CD14-positive monocyte (primary cell): ENCODE measurements at regions not wholly inside any gene's neighbourhood (a gene's known extent, or its start where the extent isn't known, plus 50 kb on each side); places are given as distances from the start of the nearest gene placed in this dataset.

ENCODE experiments used
- DNase-seq, 3 donors: peaks; one replicate each; pipeline ENCODE4 v3.0.0-alpha.2; 2011 to 2022
- H2AFZ ChIP-seq: 2 replicates; pipeline ENCODE4 v1.6.0; 2012; ENCODE audit warnings: mild to moderate bottlenecking, low read depth, low read length, inconsistent platforms; ENCODE audit not compliant: insufficient read depth, poor library complexity, severe bottlenecking
- H3K27ac ChIP-seq, 2 donors: 1 replicate in 1 of 2; 2 replicates in 1 of 2; pipeline ENCODE4 v1.5.1; 2012 to 2013; ENCODE audit warnings: low read length in 2 of 2, control low read depth in 1 of 2, inconsistent platforms in 1 of 2, low read depth in 1 of 2, mild to moderate bottlenecking in 1 of 2
- H3K27me3 ChIP-seq, 2 donors: one replicate each; pipeline versions ENCODE4 v1.6.0 to v1.6.1; 2011 to 2013; ENCODE audit warnings: low read length in 2 of 2; ENCODE audit not compliant: control insufficient read depth in 2 of 2, insufficient read depth in 2 of 2
- H3K36me3 ChIP-seq, 2 donors: replicated peaks in 1 of 2; 1 replicate in 1 of 2; 2 replicates in 1 of 2; pipeline versions ENCODE4 v1.5.1 to v1.6.1; 2012 to 2013; ENCODE audit warnings: low read length in 2 of 2, control low read depth in 1 of 2, inconsistent platforms in 1 of 2, mild to moderate bottlenecking in 1 of 2; ENCODE audit not compliant: insufficient read depth in 2 of 2, control insufficient read depth in 1 of 2
- H3K4me1 ChIP-seq, 2 donors: 1 replicate in 1 of 2; 2 replicates in 1 of 2; pipeline versions ENCODE4 v1.5.1 to v1.6.1; 2012 to 2013; ENCODE audit warnings: low read length in 2 of 2, control low read depth in 1 of 2, inconsistent platforms in 1 of 2, mild to moderate bottlenecking in 1 of 2, moderate library complexity in 1 of 2; ENCODE audit not compliant: insufficient read depth in 2 of 2, control insufficient read depth in 1 of 2
- H3K4me2 ChIP-seq: replicated peaks from 2 replicates; pipeline ENCODE3; 2012; ENCODE audit warnings: low read length, moderate library complexity, mild to moderate bottlenecking; ENCODE audit not compliant: poor library complexity, severe bottlenecking; ENCODE audit errors: extremely low read depth
- H3K4me3 ChIP-seq, 3 experiments: fragments of 200-600 bp in 1 of 3; sonication (generic) in 1 of 3; replicated peaks in 1 of 3; 1 replicate in 2 of 3; 2 replicates in 1 of 3; pipeline ENCODE4 v1.5.1; 2011 to 2013; ENCODE audit warnings: low read length in 3 of 3, mild to moderate bottlenecking in 3 of 3, control low read depth in 2 of 3, low read depth in 2 of 3, inconsistent platforms in 1 of 3, moderate library complexity in 1 of 3
- H3K79me2 ChIP-seq: 2 replicates; pipeline ENCODE4 v1.6.0; 2012; ENCODE audit warnings: mild to moderate bottlenecking, control low read depth, inconsistent platforms, low read length, moderate library complexity; ENCODE audit not compliant: insufficient read depth
- H3K9ac ChIP-seq: 2 replicates; pipeline ENCODE4 v1.6.0; 2017; ENCODE audit warnings: low read length, mild to moderate bottlenecking; ENCODE audit not compliant: insufficient read depth, poor library complexity, severe bottlenecking
- H3K9me3 ChIP-seq, 2 donors: replicated peaks in 1 of 2; 1 replicate in 1 of 2; 2 replicates in 1 of 2; pipeline versions ENCODE4 v1.5.1 to v1.6.1; 2012 to 2013; ENCODE audit warnings: low read length in 2 of 2, control low read depth in 1 of 2; ENCODE audit not compliant: control insufficient read depth in 1 of 2, insufficient read depth in 1 of 2
- H4K20me1 ChIP-seq: 2 replicates; pipeline ENCODE4 v1.6.0; 2012; ENCODE audit warnings: mild to moderate bottlenecking, low read length, control low read depth, moderate library complexity; ENCODE audit not compliant: insufficient read depth
- H3K27ac Mint-ChIP-seq, 7 donors: one replicate each; pipeline ENCODE4 v1.8.0; 2020; ENCODE audit warnings: mild to moderate bottlenecking in 7 of 7, mixed read lengths in 7 of 7, moderate library complexity in 6 of 7, inconsistent platforms in 2 of 7
- H3K27me3 Mint-ChIP-seq, 3 donors: one replicate each; pipeline ENCODE4 v1.8.0; 2021 to 2022; ENCODE audit warnings: low read depth in 3 of 3, mild to moderate bottlenecking in 3 of 3, mixed read lengths in 3 of 3, moderate library complexity in 3 of 3, inconsistent platforms in 1 of 3
- H3K36me3 Mint-ChIP-seq, 2 donors: one replicate each; pipeline ENCODE4 v1.8.0; 2020; ENCODE audit warnings: mixed read lengths in 2 of 2, inconsistent platforms in 1 of 2, mild to moderate bottlenecking in 1 of 2
- H3K4me1 Mint-ChIP-seq: one replicate; pipeline ENCODE4 v1.8.0; 2020; ENCODE audit warnings: mild to moderate bottlenecking, mixed read lengths
- H3K4me3 Mint-ChIP-seq, 2 donors: one replicate each; pipeline ENCODE4 v1.8.0; 2020; ENCODE audit warnings: mild to moderate bottlenecking in 2 of 2, mixed read lengths in 2 of 2, moderate library complexity in 1 of 2
- H3K9me3 Mint-ChIP-seq, 7 donors: one replicate each; pipeline ENCODE4 v1.8.0; 2020 to 2022; ENCODE audit warnings: mixed read lengths in 7 of 7, mild to moderate bottlenecking in 6 of 7, moderate library complexity in 6 of 7, inconsistent platforms in 2 of 7
- WGBS: methylation state at CpG from one replicate; pipeline ENCODE4 v1.1.5; 2013; ENCODE audit warnings: missing lambda C conversion rate; ENCODE audit not compliant: insufficient coverage; 5-methylcytosine and 5-hydroxymethylcytosine counted together
- intact Hi-C, 2 donors: fragments of 100-400 bp; cut with micrococcal nuclease; formaldehyde crosslinking; loops; one replicate each; pipeline versions ENCODE4 v1.15.0 to v1.15.1; 2023
- TF ChIP-seq, protein P1 (sequence below): fragments of 200-600 bp; IDR thresholded peaks from one replicate; pipeline ENCODE4 v1.8.0; 2022; ENCODE audit warnings: antibody characterized with exemption, mild to moderate bottlenecking

DNA sequence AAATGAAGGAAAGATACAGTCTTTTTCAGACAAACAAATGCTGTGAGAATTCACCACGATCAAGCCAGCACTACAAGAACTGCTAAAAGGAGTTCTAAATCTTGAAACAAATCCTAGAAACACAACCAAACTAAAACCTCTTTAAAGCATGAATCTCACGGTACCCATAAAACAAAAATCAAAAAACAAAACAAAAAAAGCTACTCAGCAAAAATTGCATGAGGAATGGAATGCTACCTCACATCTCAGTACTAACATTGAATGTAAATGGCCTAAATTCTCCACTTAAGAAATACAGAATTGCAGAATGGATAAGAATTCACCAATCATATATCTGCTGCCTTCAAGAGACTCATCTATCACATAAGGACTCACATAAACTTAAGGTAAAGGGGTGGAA, 300.1 kb downstream of the NAF1 start:
- H3K9ac ChIP-seq, result no peak overlapping the region
- no peak for DNase-seq
- H3K27me3 ChIP-seq, result no peaks in the 10 kb centered on the region
- Mint-ChIP-seq H3K9me3 (peaks cover 0 to 3% (median 0%) of the 10 kb centered on the region in 7 donors), H3K27ac (no peak overlapping the region), H3K4me1 (no peaks in the 10 kb centered on the region), H3K36me3 (no peaks in the 10 kb centered on the region), H3K4me3 (no peak overlapping the region), H3K27me3 (no peaks in the 10 kb centered on the region)
- no peaks in the 10 kb centered on the region for H4K20me1 ChIP-seq
- H3K9me3 ChIP-seq, result peaks cover 0 to 6% of the 10 kb centered on the region in 2 donors
- H3K36me3 ChIP-seq, result no peaks in the 10 kb centered on the region
- H3K4me1 ChIP-seq, result no peaks in the 10 kb centered on the region
- TF ChIP-seq, protein P1, sequence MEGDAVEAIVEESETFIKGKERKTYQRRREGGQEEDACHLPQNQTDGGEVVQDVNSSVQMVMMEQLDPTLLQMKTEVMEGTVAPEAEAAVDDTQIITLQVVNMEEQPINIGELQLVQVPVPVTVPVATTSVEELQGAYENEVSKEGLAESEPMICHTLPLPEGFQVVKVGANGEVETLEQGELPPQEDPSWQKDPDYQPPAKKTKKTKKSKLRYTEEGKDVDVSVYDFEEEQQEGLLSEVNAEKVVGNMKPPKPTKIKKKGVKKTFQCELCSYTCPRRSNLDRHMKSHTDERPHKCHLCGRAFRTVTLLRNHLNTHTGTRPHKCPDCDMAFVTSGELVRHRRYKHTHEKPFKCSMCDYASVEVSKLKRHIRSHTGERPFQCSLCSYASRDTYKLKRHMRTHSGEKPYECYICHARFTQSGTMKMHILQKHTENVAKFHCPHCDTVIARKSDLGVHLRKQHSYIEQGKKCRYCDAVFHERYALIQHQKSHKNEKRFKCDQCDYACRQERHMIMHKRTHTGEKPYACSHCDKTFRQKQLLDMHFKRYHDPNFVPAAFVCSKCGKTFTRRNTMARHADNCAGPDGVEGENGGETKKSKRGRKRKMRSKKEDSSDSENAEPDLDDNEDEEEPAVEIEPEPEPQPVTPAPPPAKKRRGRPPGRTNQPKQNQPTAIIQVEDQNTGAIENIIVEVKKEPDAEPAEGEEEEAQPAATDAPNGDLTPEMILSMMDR, result no peak
- H3K27ac ChIP-seq, result no peak overlapping the region
- H2AFZ ChIP-seq, result no peak overlapping the region
- H3K4me3 ChIP-seq, result no peak overlapping the region
- H3K79me2 ChIP-seq, result no peaks in the 10 kb centered on the region
- intact Hi-C loops, result no loop called here
- H3K4me2 ChIP-seq, result no peak overlapping the region
- WGBS, result 75% methylated on average over 1 of the region's 2 CpGs

DNA sequence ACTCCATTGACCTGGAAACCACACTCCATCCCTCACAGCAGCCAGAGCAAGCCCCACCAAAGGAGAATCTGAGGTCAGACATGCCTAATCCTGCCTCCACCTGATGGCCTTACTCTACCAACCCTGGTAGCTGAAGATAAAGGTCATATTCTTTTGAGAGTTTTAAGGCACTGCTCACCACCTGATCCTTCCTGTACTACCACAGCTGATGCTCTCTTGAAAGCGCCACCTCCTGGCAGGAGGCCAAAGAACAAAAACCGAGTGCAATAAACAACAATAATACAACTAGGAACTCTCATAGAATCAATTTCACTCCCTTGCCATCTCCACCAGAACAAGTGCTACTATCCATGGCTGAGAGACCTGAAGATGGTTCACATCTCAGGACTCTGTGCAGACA, 301.6 kb downstream of the NAF1 start:
- no peak overlapping the region for H3K27ac ChIP-seq
- no peak for DNase-seq
- no peaks in the 10 kb centered on the region for H3K27me3 ChIP-seq
- H3K79me2 ChIP-seq, result no peaks in the 10 kb centered on the region
- H3K9me3 ChIP-seq, result peaks cover 0 to 6% of the 10 kb centered on the region in 2 donors
- Mint-ChIP-seq H3K27me3 (no peaks in the 10 kb centered on the region), H3K27ac (no peak overlapping the region), H3K36me3 (no peaks in the 10 kb centered on the region), H3K4me3 (no peak overlapping the region), H3K9me3 (peaks cover 0 to 3% (median 0%) of the 10 kb centered on the region in 7 donors), H3K4me1 (no peaks in the 10 kb centered on the region)
- H3K9ac ChIP-seq, result no peak overlapping the region
- TF ChIP-seq, protein P1, result no peak
- H3K4me2 ChIP-seq, result no peak overlapping the region
- no peaks in the 10 kb centered on the region for H3K4me1 ChIP-seq
- H4K20me1 ChIP-seq, result no peaks in the 10 kb centered on the region
- no peak overlapping the region for H2AFZ ChIP-seq
- no peak overlapping the region for H3K4me3 ChIP-seq
- H3K36me3 ChIP-seq, result no peaks in the 10 kb centered on the region
- 88% methylated on average over 2 of the region's 2 CpGs for WGBS
- intact Hi-C loops, result no loop called here
